SK-N-MC (cell line): ENCODE measurements at regions not wholly inside any gene's neighbourhood (a gene's known extent, or its start where the extent isn't known, plus 50 kb on each side); places are given as distances from the start of the nearest gene placed in this dataset.

ENCODE experiments used
- EZH2 ChIP-seq: fragments of 200-600 bp; sonication (generic); IDR thresholded peaks from one replicate; pipeline ENCODE4 v1.6.1; 2017; ENCODE audit warnings: antibody characterized with exemption
- FOXP2 ChIP-seq: optimal IDR thresholded peaks from 2 replicates; pipeline ENCODE3; 2011; ENCODE audit warnings: mild to moderate bottlenecking, moderate library complexity; ENCODE audit not compliant: insufficient read depth; ENCODE audit errors: extremely low read length, control extremely low read depth
- POLR2AphosphoS5 ChIP-seq: IDR thresholded peaks from 2 replicates; pipeline ENCODE4 v1.6.1; 2012; ENCODE audit warnings: mild to moderate bottlenecking, low read depth, low read length, borderline replicate concordance

DNA sequence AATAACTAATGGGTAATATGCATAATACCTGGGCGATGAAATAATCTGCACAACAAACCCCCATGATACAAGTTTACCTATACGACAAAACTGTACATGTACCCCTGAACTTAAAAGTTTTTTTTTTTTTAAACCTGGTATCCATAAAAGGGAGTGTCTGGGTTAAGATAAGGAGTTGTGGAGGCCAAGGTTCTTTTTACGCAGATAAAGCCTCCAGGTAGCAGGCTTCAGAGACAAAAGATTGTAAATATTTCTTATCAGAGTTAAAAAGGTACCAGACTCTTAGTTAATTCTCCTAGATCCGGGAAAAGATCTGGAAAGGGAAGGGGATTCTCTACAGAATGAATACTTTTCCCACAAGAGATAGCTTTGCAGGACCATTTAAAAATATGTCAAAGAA lies 259.4 kb upstream of the SSTR1 start:
- TF ChIP-seq POLR2AphosphoS5 = no peak
- TF ChIP-seq EZH2 = no peak
- no peak for TF ChIP-seq FOXP2
